ENCODE measurements at regions not wholly inside any gene's neighbourhood (a gene's known extent, or its start where the extent isn't known, plus 50 kb on each side); places are given as distances from the start of the nearest gene placed in this dataset.

DNA sequence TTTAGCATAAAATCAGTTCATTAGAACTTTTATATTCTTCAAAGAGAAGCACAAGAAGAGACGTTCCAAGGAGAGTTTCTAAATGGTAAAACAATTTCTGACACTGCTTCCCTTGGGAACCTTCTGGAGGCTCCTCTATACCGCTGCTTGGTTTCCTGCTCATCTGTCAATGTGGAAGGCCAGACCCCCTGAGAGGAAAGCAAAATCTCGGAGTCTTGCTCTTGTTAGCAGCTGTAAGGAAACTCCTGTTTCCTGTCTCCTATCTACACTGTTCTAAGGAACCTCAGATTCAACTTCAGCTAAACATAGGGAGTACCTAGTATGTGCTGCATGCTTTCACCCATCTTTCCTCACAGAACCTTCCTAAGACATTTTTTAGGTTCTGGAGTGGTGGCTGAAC lies 322.2 kb downstream of the BMPER start:
- Histone ChIP-seq H3K9me3 (ENCODE audit: control insufficient read depth, insufficient read depth, low read length) (no peaks in the 10 kb centered on the region), H2AFZ (replicated peaks; ENCODE audit: low read length, poor library complexity) (no peak overlapping the region), H4K8ac (ENCODE audit: low read depth in 2 of 2, low read length in 2 of 2) (no peak overlapping the region), H3K4me3 (ENCODE audit: insufficient read depth, low read depth, low read length) (no peak overlapping the region), H3K56ac (ENCODE audit: extremely low read depth, insufficient read depth, low read length) (no peak overlapping the region), H3K79me1 (ENCODE audit: low read depth in 1 of 2, low read length in 2 of 2) (no peaks in the 10 kb centered on the region), H4K20me1 (ENCODE audit: insufficient read depth, low read length) (no peaks in the 10 kb centered on the region), H3K18ac (ENCODE audit: low read depth, low read length) (no peak overlapping the region), H2BK20ac (ENCODE audit: low read depth, low read length) (no peak overlapping the region), H3K9me1 (ENCODE audit: insufficient read depth, low read length) (no peaks in the 10 kb centered on the region), H2BK120ac (ENCODE audit: low read depth, low read length) (no peak overlapping the region), H3K9ac (ENCODE audit: low read depth, low read length) (no peak overlapping the region), H3K27ac (ENCODE audit: insufficient read depth, low read length) (no peak overlapping the region), H2BK5ac (ENCODE audit: low read depth, low read length, poor library complexity, severe bottlenecking) (no peak overlapping the region), H2AK9ac (replicated peaks; ENCODE audit: low read depth, low read length, poor library complexity) (no peak overlapping the region), H3K4me1 (ENCODE audit: control insufficient read depth, insufficient read depth, low read length) (no peaks in the 10 kb centered on the region), H3K36me3 (ENCODE audit: control insufficient read depth, insufficient read depth, low read length) (no peaks in the 10 kb centered on the region), H3K14ac (replicated peaks; ENCODE audit: low read depth, low read length) (no peak overlapping the region), H3K4me2 (ENCODE audit: low read depth, low read length) (no peak overlapping the region), H2AK5ac (ENCODE audit: low read depth, low read length) (no peak overlapping the region), H4K5ac (ENCODE audit: low read depth, low read length) (no peak overlapping the region), H3K4ac (ENCODE audit: low read depth, low read length) (no peak overlapping the region), H3K27me3 (ENCODE audit: control insufficient read depth, insufficient read depth, low read length) (peaks cover 22% of the 10 kb centered on the region), H3K23ac (ENCODE audit: low read depth, low read length) (no peak overlapping the region), H2BK15ac (ENCODE audit: low read depth, low read length) (no peak overlapping the region), H4K91ac (ENCODE audit: insufficient read depth, low read depth, low read length) (no peak overlapping the region)
- no TSS peak for BruUV-seq (replicated peaks)
- ChIA-PET CTCF (no interaction called here), POLR2A (ENCODE audit: unreplicated experiment) (no interaction called here)
- ATAC-seq (ENCODE audit: low read depth) (no peak), DNase-seq (no peak)
- dilution Hi-C loops (cut with HindIII; ENCODE audit: low sequenced_read_pairs, unreplicated experiment): no loop called here
- TF ChIP-seq MAFK (IDR thresholded peaks at IDR 0.05; ENCODE audit: low read depth, low read length) (no peak), USF2 (IDR thresholded peaks at IDR 0.05; ENCODE audit: low read depth, low read length) (no peak), MAZ (IDR thresholded peaks at IDR 0.05; ENCODE audit: borderline replicate concordance, low read depth, low read length) (no peak), MXI1 (IDR thresholded peaks at IDR 0.05; ENCODE audit: borderline replicate concordance, low read depth, low read length) (no peak), CEBPB (IDR thresholded peaks at IDR 0.05; ENCODE audit: low read depth, low read length) (no peak), RFX5 (IDR thresholded peaks at IDR 0.05; ENCODE audit: low read depth, low read length) (no peak), FOS (IDR thresholded peaks at IDR 0.05; ENCODE audit: low read depth, low read length) (no peak), CTCF (conservative IDR thresholded peaks at IDR 0.05; ENCODE audit: low read depth, low read length) (no peak), RAD21 (IDR thresholded peaks at IDR 0.05; ENCODE audit: low read length) (no peak)
- intact Hi-C loops (cut with micrococcal nuclease): no loop called here
- in situ Hi-C loops (cut with MboI; ENCODE audit: low sequenced_read_pairs): no loop called here
- WGBS, 2 experiments (ENCODE audit: extremely low coverage in 2 of 2, insufficient read length in 1 of 2): no CpG with 5 or more reads among the region's 3 CpGs

Data from IMR-90 (cell line).